Cardiac fibroblast (primary cell): ENCODE measurements at regions not wholly inside any gene's neighbourhood (a gene's known extent, or its start where the extent isn't known, plus 50 kb on each side); places are given as distances from the start of the nearest gene placed in this dataset.

ENCODE experiments used
- DNase-seq, 2 donors: peaks; one replicate each; pipeline versions ENCODE4 v3.0.0 to v3.0.0-alpha.2; 2010; ENCODE audit warnings: low read depth in 2 of 2
- H3K4me3 ChIP-seq, 2 donors: replicated peaks in 1 of 2; 1 replicate in 1 of 2; 2 replicates in 1 of 2; pipeline ENCODE4 v1.5.1; 2011; ENCODE audit warnings: low read depth in 2 of 2, low read length in 2 of 2, mild to moderate bottlenecking in 2 of 2, moderate library complexity in 1 of 2
- CTCF ChIP-seq: IDR thresholded peaks from one replicate; pipeline ENCODE4 v1.5.1; 2011; ENCODE audit warnings: low read depth, mild to moderate bottlenecking, low read length, inconsistent platforms

GRCh38 chr5:157961896-157962590, 103.1 kb upstream of the CLINT1 start:
- H3K4me3 ChIP-seq, result no peak overlapping the region
- no peak for DNase-seq

GRCh38 chr5:157961176-157961575, 102.2 kb upstream of the CLINT1 start:
- DNase-seq, result no peak
- no peak for TF ChIP-seq CTCF
- no peak overlapping the region for H3K4me3 ChIP-seq

More at GRCh38 chr5:157961896-157962590, 103.1 kb upstream of the CLINT1 start:
- no peak for TF ChIP-seq CTCF

- H3K4me3 ChIP-seq, result no peak overlapping the region
- TF ChIP-seq CTCF, result no peak
- DNase-seq, result no peak
These were observed 100.4 kb upstream of the CLINT1 start for GRCh38 chr5:157959370-157959769.

- DNase-seq, result no peak
- no peak for TF ChIP-seq CTCF
- no peak overlapping the region for H3K4me3 ChIP-seq
These were observed 97.4 kb upstream of the CLINT1 start for GRCh38 chr5:157956271-157956885.

- H3K4me3 ChIP-seq, result no peak overlapping the region
- no peak for TF ChIP-seq CTCF
- peak in 1 of 2 donors; percentile 9 for DNase-seq
These were observed 96.7 kb upstream of the CLINT1 start for GRCh38 chr5:157955541-157956172.

GRCh38 chr5:157952374-157952685, 93.4 kb upstream of the CLINT1 start:
- TF ChIP-seq CTCF, result no peak
- H3K4me3 ChIP-seq, result no peak overlapping the region
- no peak for DNase-seq
